ENCODE measurements at regions not wholly inside any gene's neighbourhood (a gene's known extent, or its start where the extent isn't known, plus 50 kb on each side); places are given as distances from the start of the nearest gene placed in this dataset.

GRCh38 chr5:73375191-73375545, 73.4 kb downstream of the FOXD1 start:
- DNase-seq (ENCODE audit: low read depth in 3 of 3, low spot score in 2 of 3): no peak

DNA sequence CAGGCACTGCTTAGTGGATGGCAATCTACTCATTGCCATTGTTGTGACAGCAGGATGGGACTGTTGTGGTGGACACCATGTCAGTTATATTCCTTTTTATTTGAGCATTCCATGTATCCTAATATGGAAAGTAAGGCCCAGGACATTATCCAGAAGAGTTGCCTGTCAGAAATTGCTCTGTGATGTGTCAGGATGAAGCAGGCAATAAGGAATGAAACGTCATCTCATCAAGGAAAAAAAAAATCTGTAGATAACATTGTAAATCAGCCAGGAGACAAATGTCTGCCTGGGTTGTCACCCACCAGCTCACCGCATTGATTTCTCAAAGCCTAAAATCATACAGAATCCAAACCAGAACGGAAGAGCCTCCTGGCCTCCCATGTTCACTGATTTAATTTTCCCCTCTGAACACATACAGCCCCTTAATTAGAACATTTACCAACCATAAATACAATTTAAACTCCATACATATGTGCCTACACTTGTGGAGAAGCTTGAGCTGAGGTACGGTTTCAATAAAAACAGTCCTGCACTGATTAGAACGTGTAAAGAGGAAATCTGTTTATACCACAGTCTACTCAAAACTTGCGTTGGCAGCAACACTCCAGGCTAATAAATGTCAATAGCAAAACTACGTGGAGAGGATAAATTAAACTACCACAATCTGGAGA, 73.9 kb downstream of the FOXD1 start:
- DNase-seq (ENCODE audit: low read depth in 3 of 3, low spot score in 2 of 3): no peak

DNA sequence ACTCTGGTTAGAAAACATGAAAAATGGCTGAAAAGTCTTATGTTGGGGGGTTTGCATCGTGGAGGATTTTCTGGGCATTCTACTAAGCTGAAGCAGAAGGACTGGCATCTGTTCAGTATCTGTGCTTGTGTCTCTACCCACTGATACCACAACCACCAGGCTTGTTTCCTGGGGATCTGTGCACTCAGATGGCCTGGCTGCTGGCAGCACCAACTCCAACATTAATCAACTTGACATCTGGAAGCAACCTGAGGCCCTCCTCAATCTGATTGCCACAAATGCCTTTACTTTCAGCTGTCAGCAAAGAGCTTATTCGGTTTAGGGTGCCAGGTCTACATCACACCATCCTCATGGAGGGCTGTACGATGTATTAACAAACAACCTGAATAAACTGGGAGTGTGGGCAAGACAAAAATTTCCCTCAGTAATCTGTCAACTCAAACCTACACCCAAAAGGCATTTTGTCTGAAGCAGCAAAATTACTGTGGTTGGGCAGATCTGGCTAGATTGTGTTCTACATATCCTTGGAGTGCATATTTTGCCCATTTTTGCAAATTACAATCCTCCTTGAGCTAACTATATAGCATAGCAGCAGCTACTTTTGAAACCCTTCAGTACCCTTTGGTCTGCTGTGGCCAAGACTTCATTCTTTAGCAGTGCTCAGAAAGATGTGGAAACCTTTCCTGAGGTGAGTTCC, 74.6 kb downstream of the FOXD1 start:
- no peak for DNase-seq (ENCODE audit: low read depth in 3 of 3, low spot score in 2 of 3)

DNA sequence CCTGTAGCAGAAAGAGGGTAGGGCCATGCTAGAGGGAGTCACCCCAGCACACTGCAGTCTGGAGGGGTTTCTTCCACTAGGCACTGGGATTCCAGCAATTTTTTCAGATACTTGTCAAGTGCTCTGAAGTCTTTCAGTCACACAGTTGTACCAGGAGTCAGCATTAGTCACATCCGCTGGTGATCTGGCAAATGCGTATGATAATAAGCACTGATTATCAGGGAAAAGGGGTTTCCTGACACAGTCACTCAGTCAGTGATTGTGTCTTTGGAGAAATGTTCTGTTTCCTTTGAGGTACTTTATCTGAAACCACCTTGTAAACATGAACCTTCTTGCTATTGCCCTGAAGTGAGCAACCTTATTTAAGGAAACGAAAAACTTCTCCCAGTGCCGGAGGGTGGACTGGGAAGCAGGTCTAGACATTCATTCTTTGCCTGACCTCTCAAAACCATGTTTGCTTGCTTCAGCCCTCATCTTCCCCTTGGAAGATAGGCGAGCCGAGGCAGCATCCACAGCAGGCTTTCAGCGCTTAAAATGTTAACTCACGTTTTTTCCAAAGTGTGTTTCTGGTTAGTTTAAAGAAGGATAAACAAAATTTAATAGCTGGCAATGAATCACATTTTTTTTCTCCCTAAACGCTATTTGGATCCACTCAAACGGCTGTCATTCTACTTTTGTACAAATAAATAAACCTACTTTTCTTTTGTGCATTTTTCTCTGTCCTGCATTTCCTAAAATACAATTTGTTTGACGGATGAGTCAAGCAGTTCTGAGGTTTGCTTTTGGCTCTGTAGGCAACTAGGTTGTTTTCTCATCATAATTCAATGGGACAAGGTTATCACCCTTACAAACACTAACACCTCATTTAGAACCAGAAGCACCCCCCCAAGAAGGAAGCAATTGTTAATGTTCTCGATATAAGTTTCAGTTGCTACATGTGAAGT, 77.7 kb downstream of the FOXD1 start:
- no peak for DNase-seq (ENCODE audit: low read depth in 3 of 3, low spot score in 2 of 3)

DNA sequence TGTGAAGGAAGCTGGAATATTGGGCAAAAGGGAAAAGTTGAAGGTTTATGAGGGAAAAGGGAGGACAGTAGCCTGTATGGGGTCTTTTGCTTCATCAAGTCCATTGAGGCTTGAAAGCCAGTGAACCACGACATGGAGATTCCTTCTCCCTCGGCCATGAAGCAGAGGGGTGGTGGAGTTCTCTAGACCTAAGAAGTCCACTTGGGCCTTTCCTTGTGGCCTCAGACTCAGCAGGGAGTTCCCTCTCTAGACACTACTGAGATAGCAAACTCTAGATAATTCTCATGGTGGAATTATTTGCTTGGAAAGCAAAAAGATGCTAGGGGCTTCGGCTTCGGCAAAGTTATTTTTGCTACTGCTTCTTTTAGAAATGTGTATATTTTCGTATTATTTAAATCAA, 78.5 kb downstream of the FOXD1 start:
- no peak for DNase-seq (ENCODE audit: low read depth in 3 of 3, low spot score in 2 of 3)

- no peak for DNase-seq (ENCODE audit: low read depth in 3 of 3, low spot score in 2 of 3)
Observed at GRCh38 chr5:73369278-73369677, 79.3 kb downstream of the FOXD1 start.

DNA sequence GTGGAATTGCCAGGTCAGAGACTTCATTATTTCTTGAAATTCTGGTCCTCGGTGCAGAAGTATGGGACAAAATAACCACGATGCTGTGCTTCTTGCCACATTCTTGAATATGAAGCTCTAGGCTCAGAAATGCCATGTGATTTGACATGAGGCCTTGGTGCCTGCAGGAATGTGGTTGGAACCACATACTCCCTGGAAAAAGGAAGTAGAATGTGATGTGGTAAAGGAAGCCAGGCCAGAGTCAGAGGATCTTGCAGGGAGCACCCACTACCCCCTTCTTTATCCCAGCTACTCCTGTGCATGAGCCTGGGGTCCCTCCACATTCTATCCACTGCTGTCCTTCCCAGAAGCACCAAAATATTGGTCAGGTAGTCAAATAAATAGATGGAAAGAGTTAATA, 80.9 kb downstream of the FOXD1 start:
- DNase-seq (ENCODE audit: low read depth in 3 of 3, low spot score in 2 of 3): no peak

DNA sequence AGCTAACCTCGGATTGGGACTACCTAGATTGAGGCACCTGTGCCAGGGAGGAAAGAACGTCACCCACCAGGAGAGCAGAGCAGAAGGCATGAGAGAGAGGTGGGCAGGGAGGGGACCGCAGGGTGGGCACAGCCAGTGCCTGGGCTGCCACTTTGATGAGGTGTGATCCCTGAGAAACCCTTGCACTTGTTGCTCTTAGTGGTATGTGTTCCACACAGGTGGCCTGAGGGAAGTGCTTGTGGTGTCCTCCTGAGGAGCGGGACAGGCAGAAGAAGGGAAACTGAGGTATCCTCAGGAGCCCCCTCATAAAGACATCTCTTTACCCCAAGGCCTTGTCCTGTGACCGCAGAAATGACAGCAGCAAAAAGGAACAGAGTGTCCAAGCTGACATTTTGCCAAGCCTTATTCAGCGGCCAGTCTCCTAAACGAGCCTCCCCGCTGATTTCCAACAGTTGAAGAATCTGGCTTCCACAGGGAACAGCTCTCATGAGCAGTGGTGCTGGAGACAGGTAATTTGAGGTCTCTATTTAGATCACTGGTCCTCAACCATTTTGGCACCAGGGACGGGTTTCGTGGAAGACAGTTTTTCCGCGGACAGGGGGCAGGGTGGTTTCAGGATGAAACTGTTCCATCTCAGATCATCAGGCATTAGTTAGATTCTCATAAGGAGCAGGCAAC, 82.4 kb downstream of the FOXD1 start:
- DNase-seq (ENCODE audit: low read depth in 3 of 3, low spot score in 2 of 3): no peak

- DNase-seq (ENCODE audit: low read depth in 3 of 3, low spot score in 2 of 3): no peak
Observed at GRCh38 chr5:73365301-73365853, 83.2 kb downstream of the FOXD1 start.

- no peak for DNase-seq (ENCODE audit: low read depth in 3 of 3, low spot score in 2 of 3)
Observed at GRCh38 chr5:73363911-73364730, 84.5 kb downstream of the FOXD1 start.

DNA sequence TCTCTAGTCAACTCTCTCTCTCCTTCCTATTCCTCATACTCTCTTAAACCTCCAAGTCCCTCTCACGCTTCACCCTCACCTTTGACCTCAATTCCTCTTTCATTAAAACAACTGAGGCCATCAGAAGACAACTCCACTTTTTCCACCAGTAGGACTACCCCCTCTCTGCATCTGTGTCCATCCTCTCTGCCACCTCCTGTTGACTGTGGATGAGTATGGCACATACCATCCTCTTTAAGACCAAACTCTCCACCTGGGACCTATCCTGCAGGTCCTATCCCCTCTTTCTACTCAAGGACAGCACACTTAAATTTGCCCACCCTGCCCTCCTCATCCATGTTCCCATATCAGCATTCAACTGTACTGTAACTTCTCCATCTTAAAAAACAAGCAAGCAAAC, 89.2 kb downstream of the FOXD1 start:
- no peak for DNase-seq (ENCODE audit: low read depth in 3 of 3, low spot score in 2 of 3)

DNA sequence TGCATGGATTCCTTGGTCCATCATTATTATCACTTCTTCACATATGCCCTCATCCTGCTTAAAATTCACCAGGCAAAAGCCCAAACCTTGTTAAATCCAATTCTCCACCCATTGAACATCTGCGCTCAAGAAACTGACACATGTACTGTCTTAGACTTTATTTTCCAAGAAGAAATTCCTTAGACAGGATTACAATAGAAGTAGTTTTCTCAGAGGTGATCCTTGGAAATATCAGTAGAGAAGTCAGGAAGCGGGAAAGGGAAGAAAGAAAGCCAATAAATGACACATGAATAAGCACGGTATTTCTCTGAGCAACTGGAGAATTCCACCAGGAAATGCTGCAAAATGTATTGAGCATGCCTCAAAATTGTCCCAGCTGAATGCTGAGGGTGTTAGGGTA, 90.2 kb downstream of the FOXD1 start:
- no peak for DNase-seq (ENCODE audit: low read depth in 3 of 3, low spot score in 2 of 3)

- no peak for DNase-seq (ENCODE audit: low read depth in 3 of 3, low spot score in 2 of 3)
Observed at GRCh38 chr5:73357576-73357975, 91.0 kb downstream of the FOXD1 start.

GRCh38 chr5:73355108-73355507, 93.5 kb downstream of the FOXD1 start:
- no peak for DNase-seq (ENCODE audit: low read depth in 3 of 3, low spot score in 2 of 3)

- no peak for DNase-seq (ENCODE audit: low read depth in 3 of 3, low spot score in 2 of 3)
Observed at GRCh38 chr5:73354406-73354805, 94.2 kb downstream of the FOXD1 start.

DNA sequence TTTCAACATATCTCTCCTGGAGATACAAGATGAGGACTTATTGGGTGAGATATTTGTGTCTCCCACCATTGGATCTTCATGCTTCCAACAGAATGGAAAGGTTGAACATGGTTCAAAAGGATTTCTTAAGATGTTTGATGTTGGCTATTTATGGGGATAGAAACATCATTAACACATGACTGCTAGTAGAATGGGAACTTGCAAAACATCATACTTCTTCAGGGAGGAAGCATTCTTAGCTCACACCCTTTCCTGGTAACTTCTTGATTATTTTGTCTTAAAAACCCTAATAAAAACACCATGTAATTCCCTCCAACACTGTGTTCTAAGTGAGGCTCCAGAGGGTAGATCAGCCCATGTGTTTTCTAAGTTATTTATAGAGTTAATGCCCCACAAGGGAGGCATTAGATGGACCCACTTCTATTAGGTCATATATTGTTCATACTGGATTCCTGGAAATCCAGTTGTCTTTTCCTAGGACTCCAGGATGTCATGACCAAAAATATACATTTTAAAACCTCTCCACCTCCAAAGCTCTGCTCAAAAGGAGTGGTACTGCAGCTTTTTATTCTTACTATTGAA, 95.8 kb downstream of the FOXD1 start:
- no peak for DNase-seq (ENCODE audit: low read depth in 3 of 3, low spot score in 2 of 3)

- no peak for DNase-seq (ENCODE audit: low read depth in 3 of 3, low spot score in 2 of 3)
Observed at GRCh38 chr5:73352243-73352642, 96.3 kb downstream of the FOXD1 start.

DNA sequence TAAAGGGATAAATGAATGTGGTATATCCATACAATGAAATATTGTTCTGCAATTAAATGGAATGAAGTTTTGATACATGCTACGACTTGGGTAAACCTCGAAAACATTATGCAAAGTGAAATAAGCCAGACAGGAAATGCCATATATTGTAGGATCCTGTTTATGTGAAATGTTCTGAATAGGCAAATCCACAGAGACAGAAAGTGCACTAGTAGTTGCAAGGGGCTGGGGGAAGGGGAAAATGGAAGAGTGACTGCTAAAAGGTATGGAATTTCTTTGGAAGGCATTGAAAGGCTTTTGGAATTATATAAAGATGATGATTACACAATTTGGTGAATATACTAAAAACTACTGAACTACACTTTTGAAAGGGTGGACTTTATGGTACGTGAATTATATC, 97.0 kb downstream of the FOXD1 start:
- DNase-seq (ENCODE audit: low read depth in 3 of 3, low spot score in 2 of 3): no peak

DNA sequence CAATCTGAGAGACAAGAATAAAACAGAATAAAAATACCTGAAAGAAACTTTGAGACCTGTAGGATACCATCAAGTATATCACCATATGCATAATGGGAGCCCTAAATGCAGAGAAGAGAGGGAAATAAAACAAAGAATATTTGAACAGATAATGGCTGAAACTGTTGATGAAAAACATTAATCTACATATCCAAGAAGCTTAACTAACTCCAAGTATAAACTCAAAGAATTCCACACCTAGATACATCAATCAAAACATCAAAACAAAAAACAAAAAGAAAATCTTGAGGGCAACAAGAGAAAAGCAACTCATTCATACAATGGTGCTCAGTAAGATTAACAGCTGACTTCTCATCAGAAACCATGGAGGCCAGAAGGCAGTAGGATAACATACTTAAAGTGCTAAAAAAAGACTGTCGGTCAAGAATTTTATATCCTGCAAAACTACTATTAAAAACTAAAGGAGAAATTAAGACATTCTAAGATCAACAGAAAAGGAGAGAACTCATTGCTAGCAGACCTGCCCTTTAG, 101.6 kb downstream of the FOXD1 start:
- no peak for DNase-seq (ENCODE audit: low read depth in 3 of 3, low spot score in 2 of 3)
